ENCODE measurements at regions not wholly inside any gene's neighbourhood (a gene's known extent, or its start where the extent isn't known, plus 50 kb on each side); places are given as distances from the start of the nearest gene placed in this dataset.

GRCh38 chr1:193891788-193892187, 705.4 kb upstream of the B3GALT2 start:
- no peak overlapping the region for H3K4me3 ChIP-seq
- H3K9me3 ChIP-seq = no peaks in the 10 kb centered on the region
- no peaks in the 10 kb centered on the region for H3K4me1 ChIP-seq
- no peak for TF ChIP-seq CEBPB (IDR thresholded peaks at IDR 0.05)
- no peak for TF ChIP-seq RARB (CRISPR knock-in tag; IDR thresholded peaks at IDR 0.05)
- no peak for TF ChIP-seq PBX3 (IDR thresholded peaks at IDR 0.05)
- TF ChIP-seq FOXS1 (CRISPR knock-in tag; IDR thresholded peaks at IDR 0.05) = no peak
- TF ChIP-seq, protein P1, sequence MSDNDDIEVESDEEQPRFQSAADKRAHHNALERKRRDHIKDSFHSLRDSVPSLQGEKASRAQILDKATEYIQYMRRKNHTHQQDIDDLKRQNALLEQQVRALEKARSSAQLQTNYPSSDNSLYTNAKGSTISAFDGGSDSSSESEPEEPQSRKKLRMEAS (IDR thresholded peaks at IDR 0.05) = no peak
- no peak for TF ChIP-seq HEYL (CRISPR knock-in tag; IDR thresholded peaks at IDR 0.05)
- no peak for TF ChIP-seq NPAS2 (CRISPR knock-in tag; IDR thresholded peaks at IDR 0.05; ENCODE audit: borderline replicate concordance)
- no peak for TF ChIP-seq RNF2 (IDR thresholded peaks at IDR 0.05; ENCODE audit: borderline replicate concordance, low read depth)
- TF ChIP-seq, protein P2, sequence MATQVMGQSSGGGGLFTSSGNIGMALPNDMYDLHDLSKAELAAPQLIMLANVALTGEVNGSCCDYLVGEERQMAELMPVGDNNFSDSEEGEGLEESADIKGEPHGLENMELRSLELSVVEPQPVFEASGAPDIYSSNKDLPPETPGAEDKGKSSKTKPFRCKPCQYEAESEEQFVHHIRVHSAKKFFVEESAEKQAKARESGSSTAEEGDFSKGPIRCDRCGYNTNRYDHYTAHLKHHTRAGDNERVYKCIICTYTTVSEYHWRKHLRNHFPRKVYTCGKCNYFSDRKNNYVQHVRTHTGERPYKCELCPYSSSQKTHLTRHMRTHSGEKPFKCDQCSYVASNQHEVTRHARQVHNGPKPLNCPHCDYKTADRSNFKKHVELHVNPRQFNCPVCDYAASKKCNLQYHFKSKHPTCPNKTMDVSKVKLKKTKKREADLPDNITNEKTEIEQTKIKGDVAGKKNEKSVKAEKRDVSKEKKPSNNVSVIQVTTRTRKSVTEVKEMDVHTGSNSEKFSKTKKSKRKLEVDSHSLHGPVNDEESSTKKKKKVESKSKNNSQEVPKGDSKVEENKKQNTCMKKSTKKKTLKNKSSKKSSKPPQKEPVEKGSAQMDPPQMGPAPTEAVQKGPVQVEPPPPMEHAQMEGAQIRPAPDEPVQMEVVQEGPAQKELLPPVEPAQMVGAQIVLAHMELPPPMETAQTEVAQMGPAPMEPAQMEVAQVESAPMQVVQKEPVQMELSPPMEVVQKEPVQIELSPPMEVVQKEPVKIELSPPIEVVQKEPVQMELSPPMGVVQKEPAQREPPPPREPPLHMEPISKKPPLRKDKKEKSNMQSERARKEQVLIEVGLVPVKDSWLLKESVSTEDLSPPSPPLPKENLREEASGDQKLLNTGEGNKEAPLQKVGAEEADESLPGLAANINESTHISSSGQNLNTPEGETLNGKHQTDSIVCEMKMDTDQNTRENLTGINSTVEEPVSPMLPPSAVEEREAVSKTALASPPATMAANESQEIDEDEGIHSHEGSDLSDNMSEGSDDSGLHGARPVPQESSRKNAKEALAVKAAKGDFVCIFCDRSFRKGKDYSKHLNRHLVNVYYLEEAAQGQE (IDR thresholded peaks at IDR 0.05) = no peak
- no peak for TF ChIP-seq POLR2AphosphoS2 (conservative IDR thresholded peaks at IDR 0.05; ENCODE audit: low read length)
- 57% methylated on average over 2 of the region's 2 CpGs for WGBS (ENCODE audit: missing lambda C conversion rate)
- CTCF ChIA-PET = no interaction called here
- no peak overlapping the region for H3K27ac ChIP-seq
- no peak overlapping the region for H3K4me2 ChIP-seq
- POLR2A ChIA-PET = no interaction called here
- no peak for FAIRE-seq
- no peak for DNase-seq (ENCODE audit: low read depth in 1 of 2, low spot score in 1 of 2)
- ATAC-seq = no peak

- DNase-seq (ENCODE audit: low read depth in 1 of 2, low spot score in 1 of 2) = no peak
- FAIRE-seq = no peak
- WGBS (ENCODE audit: missing lambda C conversion rate) = 23% methylated on average over 1 of the region's 1 CpG
- Histone ChIP-seq H3K4me1 (no peaks in the 10 kb centered on the region), H3K4me3 (no peak overlapping the region), H3K9me3 (no peaks in the 10 kb centered on the region), H3K4me2 (no peak overlapping the region), H3K27ac (no peak overlapping the region)
- ChIA-PET POLR2A (no interaction called here), CTCF (no interaction called here)
- TF ChIP-seq PHF8 (IDR thresholded peaks at IDR 0.05; ENCODE audit: borderline replicate concordance, low read depth) (no peak), EHF (CRISPR knock-in tag; IDR thresholded peaks at IDR 0.05) (no peak), HEYL (CRISPR knock-in tag; IDR thresholded peaks at IDR 0.05) (no peak), FOXS1 (CRISPR knock-in tag; IDR thresholded peaks at IDR 0.05) (no peak), SMC3 (IDR thresholded peaks at IDR 0.05) (no peak), USF2 (IDR thresholded peaks at IDR 0.05) (no peak), TP53 (CRISPR knock-in tag; IDR thresholded peaks at IDR 0.05) (no peak)
- no peak for ATAC-seq
These were observed 704.5 kb upstream of the B3GALT2 start for GRCh38 chr1:193890935-193891334.

DNA sequence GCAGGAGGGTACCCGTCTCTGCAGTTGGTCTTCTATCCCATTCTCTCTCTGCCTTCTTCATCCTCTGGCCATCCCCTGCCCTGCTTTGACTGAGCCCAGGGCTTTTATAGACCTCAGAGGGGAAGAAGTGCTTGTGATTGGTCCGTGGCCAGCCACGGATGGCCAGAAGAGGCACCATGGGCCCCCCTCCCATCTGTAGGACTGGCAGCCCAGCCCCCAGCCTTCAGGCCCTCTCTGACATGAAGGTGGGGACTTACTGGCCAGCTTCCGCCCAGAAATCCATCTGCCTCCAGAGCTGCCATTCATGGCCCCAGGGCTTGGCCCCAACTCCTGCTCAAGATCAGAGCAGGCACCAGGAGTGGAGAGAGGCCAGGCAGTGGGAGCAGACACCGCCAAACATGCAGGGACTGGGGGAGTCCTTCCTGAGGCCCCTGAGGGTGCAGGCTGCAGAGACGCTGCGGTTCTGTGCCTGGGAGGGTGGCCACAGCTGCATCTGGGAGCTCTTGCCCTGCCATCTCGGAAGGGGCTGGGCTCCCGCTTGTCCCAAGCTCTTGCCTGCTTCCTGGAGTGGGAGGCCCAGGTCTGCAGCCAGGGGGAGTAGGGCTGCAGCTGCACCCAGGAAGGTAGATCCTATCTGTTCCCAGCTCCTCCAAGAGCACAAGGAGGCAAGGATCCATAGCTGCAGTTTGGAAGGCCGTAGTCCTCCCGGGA, 698.6 kb upstream of the B3GALT2 start:
- CTCF ChIA-PET = no interaction called here
- no peak overlapping the region for H3K27ac ChIP-seq
- FAIRE-seq = no peak
- POLR2A ChIA-PET = no interaction called here
- no peak; a peak in 1 of 6 replicates for ATAC-seq
- no peak for DNase-seq (ENCODE audit: low read depth in 1 of 2, low spot score in 1 of 2)
- H3K4me2 ChIP-seq = no peak overlapping the region
- WGBS (ENCODE audit: missing lambda C conversion rate) = 89% methylated on average over 7 of the region's 11 CpGs
- H3K9me3 ChIP-seq = no peaks in the 10 kb centered on the region
- no peak overlapping the region for H3K4me3 ChIP-seq
- H3K4me1 ChIP-seq = no peaks in the 10 kb centered on the region
- TF ChIP-seq EP300 (IDR thresholded peaks at IDR 0.05) (no peak), EHMT2 (IDR thresholded peaks at IDR 0.05; ENCODE audit: low read depth) (no peak), POLR2AphosphoS2 (conservative IDR thresholded peaks at IDR 0.05; ENCODE audit: low read length) (no peak), MAZ (IDR thresholded peaks at IDR 0.05; ENCODE audit: borderline replicate concordance, low read depth, low read length) (no peak), CHD4 (IDR thresholded peaks at IDR 0.05; ENCODE audit: borderline replicate concordance) (no peak), FOXS1 (CRISPR knock-in tag; IDR thresholded peaks at IDR 0.05) (no peak), KDM1A (IDR thresholded peaks at IDR 0.05; ENCODE audit: low read depth) (no peak), TP53 (CRISPR knock-in tag; IDR thresholded peaks at IDR 0.05) (no peak), HMGXB4 (CRISPR knock-in tag; IDR thresholded peaks at IDR 0.05; ENCODE audit: borderline replicate concordance) (no peak), RCOR1 (IDR thresholded peaks at IDR 0.05; ENCODE audit: low read depth, low read length) (no peak), HDAC2 (IDR thresholded peaks at IDR 0.05) (no peak), ZSCAN20 (CRISPR knock-in tag; IDR thresholded peaks at IDR 0.05) (no peak), ZC3H11A (IDR thresholded peaks at IDR 0.05) (no peak)

Data from A549 (cell line).